PC-9 (cell line): ENCODE measurements at regions not wholly inside any gene's neighbourhood (a gene's known extent, or its start where the extent isn't known, plus 50 kb on each side); places are given as distances from the start of the nearest gene placed in this dataset.

Source experiments
- BruUV-seq: library from RNA; stranded (reverse); fragments of 400-500 nt; replicated peaks from 2 replicates; lab custom pipeline; 2021; lab: Mats Ljungman, UMichigan
- CTCF ChIA-PET: fragments of 300-600 bp; sonication (Branson Sonifier 250); formaldehyde crosslinking; loops from one replicate; lab custom pipeline; 2022; ENCODE audit warnings: antibody characterized with exemption; lab: Charles Lee
- POLR2A ChIA-PET: fragments of 300-600 bp; sonication (Branson Sonifier 250); formaldehyde crosslinking; loops from one replicate; lab custom pipeline; 2022; ENCODE audit warnings: antibody characterized with exemption; ENCODE audit not compliant: unreplicated experiment; lab: Charles Lee
- DNase-seq, 2 experiments: peaks; one replicate each; pipeline versions ENCODE4 v3.0.0 to v3.0.0-alpha.2; 2015 to 2022; ENCODE audit warnings: mixed read lengths in 1 of 2
- H2AFZ ChIP-seq: fragments of 200-600 bp; sonication (generic); 2 replicates; pipeline ENCODE4 v1.8.1; 2017; ENCODE audit warnings: antibody characterized with exemption
- H3F3A ChIP-seq: fragments of 200-600 bp; sonication (generic); 2 replicates; pipeline ENCODE4 v1.8.1; 2017; ENCODE audit warnings: antibody characterized with exemption, mild to moderate bottlenecking, low read depth; ENCODE audit not compliant: insufficient read depth
- H3K27ac ChIP-seq: fragments of 200-600 bp; sonication (generic); 2 replicates; pipeline ENCODE4 v1.6.1; 2016; ENCODE audit warnings: mixed run types
- H3K27me3 ChIP-seq: fragments of 200-600 bp; sonication (generic); 2 replicates; pipeline ENCODE4 v1.6.1; 2016; ENCODE audit warnings: low read depth, mixed run types; ENCODE audit not compliant: insufficient read depth
- H3K36me3 ChIP-seq: fragments of 200-600 bp; sonication (generic); 2 replicates; pipeline ENCODE4 v1.6.1; 2016; ENCODE audit warnings: low read depth, mixed run types
- H3K4me1 ChIP-seq: fragments of 200-600 bp; sonication (generic); replicated peaks from 2 replicates; pipeline ENCODE4 v1.6.1; 2016; ENCODE audit warnings: mixed run types; ENCODE audit not compliant: insufficient read depth
- H3K4me2 ChIP-seq: fragments of 200-600 bp; sonication (generic); 2 replicates; pipeline ENCODE4 v1.6.1; 2017; ENCODE audit warnings: mixed run types
- H3K4me3 ChIP-seq: fragments of 200-600 bp; sonication (generic); 2 replicates; pipeline ENCODE4 v1.6.1; 2016; ENCODE audit warnings: mixed run types
- H3K79me2 ChIP-seq: fragments of 200-600 bp; sonication (generic); 2 replicates; pipeline ENCODE4 v1.6.1; 2017; ENCODE audit warnings: low read depth, mixed run types
- H3K9me2 ChIP-seq: fragments of 200-600 bp; sonication (generic); 2 replicates; pipeline ENCODE4 v1.8.1; 2017; ENCODE audit warnings: mild to moderate bottlenecking; ENCODE audit not compliant: insufficient read depth
- H3K9me3 ChIP-seq: fragments of 200-600 bp; sonication (generic); 2 replicates; pipeline ENCODE4 v1.8.1; 2016; ENCODE audit warnings: low read depth; ENCODE audit not compliant: insufficient read depth
- H4K20me1 ChIP-seq: fragments of 200-600 bp; sonication (generic); 2 replicates; pipeline ENCODE4 v1.8.1; 2017; ENCODE audit not compliant: insufficient read depth
- EZH2 ChIP-seq: fragments of 200-600 bp; sonication (generic); IDR thresholded peaks from 2 replicates; pipeline ENCODE4 v1.8.0; 2017; ENCODE audit warnings: antibody characterized with exemption, low read depth
- intact Hi-C: fragments of 100-400 bp; cut with micrococcal nuclease; formaldehyde crosslinking; loops from one replicate; pipeline ENCODE4 v1.10.0; 2022; ENCODE audit not compliant: unreplicated experiment
- TF ChIP-seq, protein P1 (sequence below): fragments of 200-600 bp; sonication (generic); conservative IDR thresholded peaks from 2 replicates; pipeline ENCODE4 v1.6.1; 2017; ENCODE audit warnings: mixed run types, antibody characterized with exemption, mild to moderate bottlenecking, moderate library complexity

DNA sequence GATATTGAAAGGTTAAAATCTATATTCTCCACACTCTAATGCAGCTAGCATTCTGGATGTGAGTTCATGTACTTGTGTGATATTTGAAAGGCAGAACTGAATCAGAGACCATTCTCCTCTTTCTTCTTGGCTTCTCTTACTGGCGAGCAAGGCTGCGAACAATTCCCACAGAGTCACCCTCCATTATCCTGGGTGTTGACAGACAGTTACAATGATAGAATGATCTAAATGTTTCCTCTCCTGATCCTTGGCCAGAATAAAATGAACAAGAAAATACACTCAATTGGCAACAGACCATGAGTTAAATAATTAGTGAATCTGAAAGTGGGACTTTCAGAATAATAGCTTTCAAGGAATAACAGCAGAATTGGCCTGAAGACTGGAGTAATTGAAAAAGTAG, 342.8 kb downstream of the RAPGEF2 start:
- ChIA-PET POLR2A (no interaction called here), CTCF (interaction anchor here (0.5 kb wide), 1 partner anchor 138 kb away, joined by 3 read pairs; no protein-coding TSS in a partner anchor)
- no peaks in the 10 kb centered on the region for H3K9me3 ChIP-seq
- H3K4me3 ChIP-seq, result no peak overlapping the region
- H3K9me2 ChIP-seq, result no peaks in the 10 kb centered on the region
- intact Hi-C loops, result loop anchor here (1.0 to 10.0 kb wide), 6 partner anchors 81 to 1185 kb away; no protein-coding TSS in a partner anchor
- H2AFZ ChIP-seq, result no peak overlapping the region
- H3K4me1 ChIP-seq, result no peaks in the 10 kb centered on the region
- H3K36me3 ChIP-seq, result no peaks in the 10 kb centered on the region
- H3K79me2 ChIP-seq, result no peaks in the 10 kb centered on the region
- no peak overlapping the region for H3K4me2 ChIP-seq
- H3K27me3 ChIP-seq, result no peaks in the 10 kb centered on the region
- H3F3A ChIP-seq, result no peaks in the 10 kb centered on the region
- no peaks in the 10 kb centered on the region for H4K20me1 ChIP-seq
- H3K27ac ChIP-seq, result no peak overlapping the region
- BruUV-seq, result no TSS peak
- DNase-seq, result no peak
- TF ChIP-seq, protein P1, sequence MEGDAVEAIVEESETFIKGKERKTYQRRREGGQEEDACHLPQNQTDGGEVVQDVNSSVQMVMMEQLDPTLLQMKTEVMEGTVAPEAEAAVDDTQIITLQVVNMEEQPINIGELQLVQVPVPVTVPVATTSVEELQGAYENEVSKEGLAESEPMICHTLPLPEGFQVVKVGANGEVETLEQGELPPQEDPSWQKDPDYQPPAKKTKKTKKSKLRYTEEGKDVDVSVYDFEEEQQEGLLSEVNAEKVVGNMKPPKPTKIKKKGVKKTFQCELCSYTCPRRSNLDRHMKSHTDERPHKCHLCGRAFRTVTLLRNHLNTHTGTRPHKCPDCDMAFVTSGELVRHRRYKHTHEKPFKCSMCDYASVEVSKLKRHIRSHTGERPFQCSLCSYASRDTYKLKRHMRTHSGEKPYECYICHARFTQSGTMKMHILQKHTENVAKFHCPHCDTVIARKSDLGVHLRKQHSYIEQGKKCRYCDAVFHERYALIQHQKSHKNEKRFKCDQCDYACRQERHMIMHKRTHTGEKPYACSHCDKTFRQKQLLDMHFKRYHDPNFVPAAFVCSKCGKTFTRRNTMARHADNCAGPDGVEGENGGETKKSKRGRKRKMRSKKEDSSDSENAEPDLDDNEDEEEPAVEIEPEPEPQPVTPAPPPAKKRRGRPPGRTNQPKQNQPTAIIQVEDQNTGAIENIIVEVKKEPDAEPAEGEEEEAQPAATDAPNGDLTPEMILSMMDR, result no peak
- TF ChIP-seq EZH2, result no peak

DNA sequence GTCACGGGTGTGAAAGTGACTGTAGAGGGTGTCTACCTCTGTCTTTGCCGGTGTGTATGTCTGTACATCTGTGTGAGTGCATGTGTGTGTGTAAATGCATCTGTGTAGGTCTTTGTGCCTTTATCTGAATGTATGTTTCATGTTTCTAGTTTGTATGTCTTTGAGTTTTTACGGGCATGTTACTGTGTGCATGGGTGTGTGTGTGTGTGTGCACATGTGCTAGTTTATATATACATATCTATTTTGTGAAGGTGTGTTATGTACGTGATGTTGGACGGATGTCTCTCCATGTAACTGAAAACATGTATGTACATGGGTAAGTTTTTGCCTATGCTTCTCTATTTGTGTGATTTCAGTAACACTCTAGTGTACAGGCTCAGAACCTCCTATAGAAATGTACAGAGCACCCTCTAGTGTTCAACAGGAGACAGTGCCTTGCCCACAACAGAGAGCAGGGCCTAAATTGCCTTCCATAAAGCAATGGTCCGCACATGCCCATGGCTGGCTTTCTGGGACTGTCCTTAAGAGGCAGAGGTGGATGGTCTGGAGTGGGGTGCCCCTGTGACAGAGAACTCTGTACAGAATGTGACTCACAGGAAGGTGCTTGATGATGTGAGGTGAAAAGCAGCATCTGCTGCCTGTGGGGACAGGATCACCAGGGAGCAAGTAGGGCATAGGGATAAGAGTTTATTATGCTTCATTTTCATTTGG, 343.5 kb downstream of the RAPGEF2 start:
- no TSS peak for BruUV-seq
- no peak overlapping the region for H3K27ac ChIP-seq
- no peaks in the 10 kb centered on the region for H3K4me1 ChIP-seq
- H4K20me1 ChIP-seq, result no peaks in the 10 kb centered on the region
- no peaks in the 10 kb centered on the region for H3K79me2 ChIP-seq
- H2AFZ ChIP-seq, result no peak overlapping the region
- H3K9me2 ChIP-seq, result no peaks in the 10 kb centered on the region
- H3K27me3 ChIP-seq, result no peaks in the 10 kb centered on the region
- peak; percentile 39 to 49 for DNase-seq
- no peaks in the 10 kb centered on the region for H3K9me3 ChIP-seq
- intact Hi-C loops, result loop anchor here (1.0 to 10.0 kb wide), 6 partner anchors 82 to 1186 kb away; no protein-coding TSS in a partner anchor
- no peaks in the 10 kb centered on the region for H3K36me3 ChIP-seq
- no peak overlapping the region for H3K4me3 ChIP-seq
- CTCF ChIA-PET, result no interaction called here
- TF ChIP-seq, protein P1, result peak; percentile 82
- TF ChIP-seq EZH2, result no peak
- H3F3A ChIP-seq, result no peaks in the 10 kb centered on the region
- no peak overlapping the region for H3K4me2 ChIP-seq
- POLR2A ChIA-PET, result no interaction called here

DNA sequence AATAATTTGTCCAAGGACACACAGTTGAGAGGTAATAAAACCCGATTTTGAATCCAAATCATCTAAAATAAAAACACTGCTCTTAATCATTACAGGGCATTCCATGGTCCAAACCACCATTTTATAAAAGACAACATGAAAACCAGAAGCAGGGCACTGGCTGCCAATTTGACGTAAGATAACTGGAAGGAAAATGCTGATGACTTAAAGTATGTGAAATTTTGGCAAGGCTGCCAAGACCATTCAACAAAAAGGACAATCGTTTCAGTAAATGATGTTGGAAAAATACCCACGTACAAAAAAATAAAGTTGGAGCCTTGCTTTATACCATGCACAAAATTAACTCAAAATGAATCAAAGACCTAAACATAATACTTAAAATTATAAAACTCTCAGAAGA, 344.4 kb downstream of the RAPGEF2 start:
- H2AFZ ChIP-seq, result no peak overlapping the region
- POLR2A ChIA-PET, result no interaction called here
- H4K20me1 ChIP-seq, result no peaks in the 10 kb centered on the region
- H3K36me3 ChIP-seq, result no peaks in the 10 kb centered on the region
- no peaks in the 10 kb centered on the region for H3K9me3 ChIP-seq
- no peaks in the 10 kb centered on the region for H3K9me2 ChIP-seq
- no peak overlapping the region for H3K4me3 ChIP-seq
- no peaks in the 10 kb centered on the region for H3K27me3 ChIP-seq
- no peaks in the 10 kb centered on the region for H3K4me1 ChIP-seq
- H3K79me2 ChIP-seq, result no peaks in the 10 kb centered on the region
- CTCF ChIA-PET, result no interaction called here
- DNase-seq, result no peak
- H3K27ac ChIP-seq, result no peak overlapping the region
- H3K4me2 ChIP-seq, result no peak overlapping the region
- no TSS peak for BruUV-seq
- TF ChIP-seq, protein P1, result no peak
- no peak for TF ChIP-seq EZH2
- H3F3A ChIP-seq, result no peaks in the 10 kb centered on the region
- intact Hi-C loops, result loop anchor here (2.0 to 10.0 kb wide), 4 partner anchors 82 to 822 kb away; no protein-coding TSS in a partner anchor
